8988T (cell line): ENCODE measurements at regions not wholly inside any gene's neighbourhood (a gene's known extent, or its start where the extent isn't known, plus 50 kb on each side); places are given as distances from the start of the nearest gene placed in this dataset.

ENCODE experiments used
- DNase-seq: peaks from one replicate; pipeline ENCODE4 v3.0.0; 2011

- no peak for DNase-seq
These were observed 111.6 kb downstream of the SIPA1L2 start for GRCh38 chr1:232518349-232518748.

GRCh38 chr1:232517204-232517603, 112.7 kb downstream of the SIPA1L2 start:
- no peak for DNase-seq

- DNase-seq: no peak
These were observed 114.2 kb downstream of the SIPA1L2 start for GRCh38 chr1:232515706-232516105.

GRCh38 chr1:232512712-232513111, 117.2 kb downstream of the SIPA1L2 start:
- DNase-seq: no peak

GRCh38 chr1:232511172-232511571, 118.8 kb downstream of the SIPA1L2 start:
- no peak for DNase-seq

GRCh38 chr1:232510367-232511110, 119.4 kb downstream of the SIPA1L2 start:
- DNase-seq: no peak

GRCh38 chr1:232509570-232509969, 120.4 kb downstream of the SIPA1L2 start:
- no peak for DNase-seq

- no peak for DNase-seq
These were observed 121.7 kb downstream of the SIPA1L2 start for GRCh38 chr1:232508130-232508701.

GRCh38 chr1:232507571-232507970, 122.4 kb downstream of the SIPA1L2 start:
- no peak for DNase-seq

- no peak for DNase-seq
These were observed 124.0 kb downstream of the SIPA1L2 start for GRCh38 chr1:232505884-232506283.

GRCh38 chr1:232504651-232505050, 125.3 kb downstream of the SIPA1L2 start:
- no peak for DNase-seq

GRCh38 chr1:232503497-232503896, 126.4 kb downstream of the SIPA1L2 start:
- DNase-seq: no peak

- DNase-seq: no peak
These were observed 128.1 kb downstream of the SIPA1L2 start for GRCh38 chr1:232501854-232502253.

- no peak for DNase-seq
These were observed 130.7 kb downstream of the SIPA1L2 start for GRCh38 chr1:232499188-232499587.

- DNase-seq: no peak
These were observed 136.1 kb downstream of the SIPA1L2 start for GRCh38 chr1:232493869-232494268.

GRCh38 chr1:232489256-232489655, 140.7 kb downstream of the SIPA1L2 start:
- DNase-seq: no peak

GRCh38 chr1:232487236-232487635, 142.7 kb downstream of the SIPA1L2 start:
- no peak for DNase-seq

GRCh38 chr1:232486454-232487207, 143.3 kb downstream of the SIPA1L2 start:
- no peak for DNase-seq

GRCh38 chr1:232486006-232486405, 143.9 kb downstream of the SIPA1L2 start:
- DNase-seq: no peak

- DNase-seq: no peak
These were observed 145.1 kb downstream of the SIPA1L2 start for GRCh38 chr1:232484856-232485255.

- DNase-seq: no peak
These were observed 146.1 kb downstream of the SIPA1L2 start for GRCh38 chr1:232483826-232484225.

- DNase-seq: no peak
These were observed 148.8 kb downstream of the SIPA1L2 start for GRCh38 chr1:232481091-232481490.

- DNase-seq: no peak
These were observed 152.2 kb downstream of the SIPA1L2 start for GRCh38 chr1:232477728-232478127.

- DNase-seq: no peak
These were observed 153.4 kb downstream of the SIPA1L2 start for GRCh38 chr1:232476538-232476950.
